Left ventricle myocardium inferior (tissue), 1 donor: ENCODE measurements at regions not wholly inside any gene's neighbourhood (a gene's known extent, or its start where the extent isn't known, plus 50 kb on each side); places are given as distances from the start of the nearest gene placed in this dataset.

ENCODE experiments used
- DNase-seq: peaks from one replicate; pipeline ENCODE4 v3.0.0-alpha.2; 2020
- H3K27ac ChIP-seq: fragments of 200-600 bp; replicated peaks from 2 replicates; pipeline ENCODE4 v1.8.0; 2021
- H3K27me3 ChIP-seq: fragments of 200-600 bp; 2 replicates; pipeline ENCODE4 v1.8.0; 2021; ENCODE audit warnings: low read depth
- H3K36me3 ChIP-seq: fragments of 200-600 bp; 2 replicates; pipeline ENCODE4 v1.8.0; 2021
- H3K4me1 ChIP-seq: fragments of 200-600 bp; 2 replicates; pipeline ENCODE4 v1.8.0; 2021
- H3K4me3 ChIP-seq: fragments of 200-600 bp; 2 replicates; pipeline ENCODE4 v1.8.0; 2021; ENCODE audit warnings: mild to moderate bottlenecking, moderate library complexity
- H3K9me3 ChIP-seq: fragments of 200-600 bp; replicated peaks from 2 replicates; pipeline ENCODE4 v1.8.0; 2021
- intact Hi-C: fragments of 100-400 bp; cut with micrococcal nuclease; formaldehyde crosslinking; loops from one replicate; pipeline ENCODE4 v1.11.0; 2022
- TF ChIP-seq, protein P1 (sequence below): fragments of 200-600 bp; IDR thresholded peaks from 2 replicates; pipeline ENCODE4 v1.8.0; 2021; ENCODE audit warnings: antibody characterized with exemption, mild to moderate bottlenecking, borderline replicate concordance
- donor health status: DM: no; HTN: yes; CAD: no; lungs with severe emphysema.

DNA sequence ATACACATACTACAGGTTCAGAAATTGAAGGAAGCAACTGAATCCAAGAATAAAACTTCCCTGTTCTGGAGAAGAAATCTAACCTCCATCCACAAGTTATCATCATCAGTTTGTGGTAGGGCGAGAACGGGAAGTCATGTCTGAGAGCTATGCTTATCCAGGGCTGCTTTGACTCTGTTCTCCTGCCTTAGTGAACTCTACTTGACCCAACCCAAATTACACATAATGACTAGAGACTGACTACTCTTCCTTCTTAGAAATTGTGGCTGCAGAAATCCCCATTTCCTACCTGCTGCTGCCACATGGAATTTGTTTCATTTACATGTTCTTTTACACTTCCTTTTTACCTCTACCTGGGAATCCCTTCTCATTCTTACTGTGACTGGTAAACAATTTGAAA is 1102.6 kb upstream of the PIK3C3 start:
- no peak overlapping the region for H3K4me3 ChIP-seq
- no peak for DNase-seq
- no peaks in the 10 kb centered on the region for H3K9me3 ChIP-seq
- no peaks in the 10 kb centered on the region for H3K27me3 ChIP-seq
- H3K36me3 ChIP-seq: no peaks in the 10 kb centered on the region
- H3K4me1 ChIP-seq: no peaks in the 10 kb centered on the region
- intact Hi-C loops: no loop called here
- no peak overlapping the region for H3K27ac ChIP-seq
- TF ChIP-seq, protein P1, sequence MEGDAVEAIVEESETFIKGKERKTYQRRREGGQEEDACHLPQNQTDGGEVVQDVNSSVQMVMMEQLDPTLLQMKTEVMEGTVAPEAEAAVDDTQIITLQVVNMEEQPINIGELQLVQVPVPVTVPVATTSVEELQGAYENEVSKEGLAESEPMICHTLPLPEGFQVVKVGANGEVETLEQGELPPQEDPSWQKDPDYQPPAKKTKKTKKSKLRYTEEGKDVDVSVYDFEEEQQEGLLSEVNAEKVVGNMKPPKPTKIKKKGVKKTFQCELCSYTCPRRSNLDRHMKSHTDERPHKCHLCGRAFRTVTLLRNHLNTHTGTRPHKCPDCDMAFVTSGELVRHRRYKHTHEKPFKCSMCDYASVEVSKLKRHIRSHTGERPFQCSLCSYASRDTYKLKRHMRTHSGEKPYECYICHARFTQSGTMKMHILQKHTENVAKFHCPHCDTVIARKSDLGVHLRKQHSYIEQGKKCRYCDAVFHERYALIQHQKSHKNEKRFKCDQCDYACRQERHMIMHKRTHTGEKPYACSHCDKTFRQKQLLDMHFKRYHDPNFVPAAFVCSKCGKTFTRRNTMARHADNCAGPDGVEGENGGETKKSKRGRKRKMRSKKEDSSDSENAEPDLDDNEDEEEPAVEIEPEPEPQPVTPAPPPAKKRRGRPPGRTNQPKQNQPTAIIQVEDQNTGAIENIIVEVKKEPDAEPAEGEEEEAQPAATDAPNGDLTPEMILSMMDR: no peak

- Histone ChIP-seq H3K4me1 (no peaks in the 10 kb centered on the region), H3K27ac (no peak overlapping the region), H3K27me3 (no peaks in the 10 kb centered on the region), H3K9me3 (no peaks in the 10 kb centered on the region), H3K36me3 (no peaks in the 10 kb centered on the region), H3K4me3 (no peak overlapping the region)
- no peak for DNase-seq
- intact Hi-C loops: no loop called here
- TF ChIP-seq, protein P1: no peak
Measured at GRCh38 chr18:40851014-40851429, 1104.0 kb upstream of the PIK3C3 start.

- no peak overlapping the region for H3K27ac ChIP-seq
- H3K36me3 ChIP-seq: no peaks in the 10 kb centered on the region
- no peak overlapping the region for H3K4me3 ChIP-seq
- no peaks in the 10 kb centered on the region for H3K4me1 ChIP-seq
- intact Hi-C loops: no loop called here
- peaks cover under 1% of the 10 kb centered on the region for H3K9me3 ChIP-seq
- no peak for DNase-seq
- H3K27me3 ChIP-seq: no peaks in the 10 kb centered on the region
- TF ChIP-seq, protein P1: no peak
Measured at GRCh38 chr18:40849886-40850285, 1105.1 kb upstream of the PIK3C3 start.

GRCh38 chr18:40841467-40841866 is 1113.6 kb upstream of the PIK3C3 start:
- DNase-seq: no peak
- Histone ChIP-seq H3K36me3 (no peaks in the 10 kb centered on the region), H3K4me1 (no peaks in the 10 kb centered on the region), H3K27ac (no peak overlapping the region), H3K9me3 (peaks cover 17% of the 10 kb centered on the region), H3K27me3 (no peaks in the 10 kb centered on the region), H3K4me3 (no peak overlapping the region)
- TF ChIP-seq, protein P1: no peak
- intact Hi-C loops: no loop called here

DNA sequence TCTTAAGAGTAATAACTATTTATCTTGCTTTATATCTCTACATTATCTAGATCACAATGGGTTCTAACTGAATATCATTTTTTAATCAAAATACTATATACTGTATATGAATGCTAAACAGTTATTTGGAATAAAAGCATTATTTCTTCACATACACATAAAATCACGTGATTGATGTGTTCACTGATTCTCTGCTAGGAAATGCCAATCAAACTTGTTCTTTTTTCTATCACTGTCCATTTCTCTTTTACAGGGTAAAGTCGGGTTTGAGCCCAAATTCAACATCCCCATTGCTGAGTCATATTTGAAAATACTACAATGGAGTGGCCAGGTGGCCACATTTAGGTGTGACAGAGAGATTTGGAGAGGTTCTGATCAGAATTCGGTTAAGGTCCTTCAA is 1114.0 kb upstream of the PIK3C3 start:
- H3K36me3 ChIP-seq: no peaks in the 10 kb centered on the region
- intact Hi-C loops: no loop called here
- H3K27ac ChIP-seq: no peak overlapping the region
- no peak for DNase-seq
- H3K4me1 ChIP-seq: no peaks in the 10 kb centered on the region
- H3K9me3 ChIP-seq: peaks cover 17% of the 10 kb centered on the region
- no peak overlapping the region for H3K4me3 ChIP-seq
- TF ChIP-seq, protein P1: no peak
- no peaks in the 10 kb centered on the region for H3K27me3 ChIP-seq

DNA sequence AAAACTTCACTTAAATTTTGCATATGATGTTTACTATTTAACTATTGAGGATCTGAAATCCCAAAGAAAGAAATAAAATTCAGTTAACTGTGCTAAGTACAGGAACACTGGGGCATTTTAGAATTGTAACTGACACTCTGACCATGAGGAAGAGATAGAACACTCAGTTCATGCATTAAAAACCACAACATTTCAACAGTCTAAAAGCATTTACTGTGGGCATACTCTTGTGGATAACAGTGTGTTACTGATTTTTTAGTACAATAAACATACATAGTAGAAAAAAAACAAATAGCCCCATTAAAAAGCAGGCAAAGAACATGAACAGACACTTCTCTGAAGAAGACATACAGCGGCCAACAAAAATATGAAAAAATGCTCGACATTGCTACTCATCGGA is 1122.7 kb upstream of the PIK3C3 start:
- no peak for DNase-seq
- Histone ChIP-seq H3K9me3 (no peaks in the 10 kb centered on the region), H3K4me3 (no peak overlapping the region), H3K36me3 (no peaks in the 10 kb centered on the region), H3K27me3 (no peaks in the 10 kb centered on the region), H3K27ac (no peak overlapping the region), H3K4me1 (no peaks in the 10 kb centered on the region)
- intact Hi-C loops: no loop called here
- TF ChIP-seq, protein P1: no peak
